OCI-LY1 (cell line): ENCODE measurements at regions not wholly inside any gene's neighbourhood (a gene's known extent, or its start where the extent isn't known, plus 50 kb on each side); places are given as distances from the start of the nearest gene placed in this dataset.

Experiments
- H2AFZ ChIP-seq: fragments of 200-600 bp; sonication (generic), shearing (Covaris generic); 2 replicates; pipeline ENCODE4 v1.6.0; 2014; ENCODE audit warnings: antibody characterized with exemption, mild to moderate bottlenecking, low read length
- H3F3A ChIP-seq: fragments of 200-600 bp; sonication (generic), shearing (Covaris generic); 2 replicates; pipeline ENCODE4 v1.6.0; 2014; ENCODE audit warnings: mild to moderate bottlenecking, antibody characterized with exemption, low read length, moderate library complexity; ENCODE audit not compliant: insufficient read depth
- H3K27ac ChIP-seq: fragments of 200-600 bp; sonication (generic); 2 replicates; pipeline ENCODE4 v1.5.1; 2014; ENCODE audit warnings: low read length, mixed run types, mild to moderate bottlenecking, low read depth; ENCODE audit not compliant: poor library complexity, severe bottlenecking
- H3K27me3 ChIP-seq: fragments of 200-600 bp; sonication (generic); 2 replicates; pipeline ENCODE4 v1.6.0; 2014; ENCODE audit warnings: antibody characterized with exemption, mild to moderate bottlenecking, low read length, moderate library complexity; ENCODE audit not compliant: insufficient read depth
- H3K36me3 ChIP-seq: fragments of 200-600 bp; sonication (generic); 2 replicates; pipeline ENCODE4 v1.6.1; 2014; ENCODE audit warnings: mild to moderate bottlenecking, antibody characterized with exemption, low read length, moderate library complexity, mixed read lengths; ENCODE audit not compliant: insufficient read depth
- H3K4me1 ChIP-seq: fragments of 200-600 bp; sonication (generic); 2 replicates; pipeline ENCODE4 v1.5.1; 2014; ENCODE audit warnings: mild to moderate bottlenecking, low read length, moderate library complexity; ENCODE audit not compliant: insufficient read depth, severe bottlenecking
- H3K4me2 ChIP-seq: fragments of 200-600 bp; sonication (generic), shearing (Covaris generic); 2 replicates; pipeline ENCODE4 v1.6.1; 2014; ENCODE audit warnings: low read length
- H3K4me3 ChIP-seq: fragments of 200-600 bp; sonication (generic); 2 replicates; pipeline ENCODE4 v1.5.1; 2014; ENCODE audit warnings: low read length, low read depth, mild to moderate bottlenecking, mixed read lengths; ENCODE audit not compliant: poor library complexity, severe bottlenecking
- H3K79me2 ChIP-seq: fragments of 200-600 bp; shearing (Covaris generic); 2 replicates; pipeline ENCODE4 v1.6.1; 2016; ENCODE audit warnings: mixed run types, low read length, mixed read lengths; ENCODE audit not compliant: insufficient read depth
- H3K9ac ChIP-seq: fragments of 200-600 bp; sonication (generic), shearing (Covaris generic); 2 replicates; pipeline ENCODE4 v1.6.1; 2014; ENCODE audit warnings: mild to moderate bottlenecking, low read length, mixed read lengths
- H3K9me2 ChIP-seq: fragments of 200-600 bp; sonication (generic), shearing (Covaris generic); 2 replicates; pipeline ENCODE4 v1.6.1; 2014; ENCODE audit warnings: low read depth, mild to moderate bottlenecking, low read length, mixed read lengths
- H3K9me3 ChIP-seq: fragments of 200-600 bp; shearing (Covaris generic); 2 replicates; pipeline ENCODE4 v1.6.1; 2014; ENCODE audit warnings: low read length, mixed read lengths
- H4K20me1 ChIP-seq: fragments of 200-600 bp; sonication (generic), shearing (Covaris generic); 2 replicates; pipeline ENCODE4 v1.6.0; 2016; ENCODE audit warnings: mild to moderate bottlenecking, low read length; ENCODE audit not compliant: insufficient read depth
- EZH2 ChIP-seq: fragments of 200-600 bp; sonication (generic), shearing (Covaris generic); IDR thresholded peaks from 2 replicates; pipeline ENCODE4 v1.8.0; 2017; ENCODE audit warnings: borderline replicate concordance, mixed run types, mild to moderate bottlenecking, antibody characterized with exemption, low read length, moderate library complexity, mixed read lengths
- TF ChIP-seq, protein P1 (sequence below): fragments of 200-600 bp; sonication (generic), shearing (Covaris generic); IDR thresholded peaks from 2 replicates; pipeline ENCODE4 v1.5.1; 2017; ENCODE audit warnings: mild to moderate bottlenecking, antibody characterized with exemption, low read length, moderate library complexity, mixed read lengths

DNA sequence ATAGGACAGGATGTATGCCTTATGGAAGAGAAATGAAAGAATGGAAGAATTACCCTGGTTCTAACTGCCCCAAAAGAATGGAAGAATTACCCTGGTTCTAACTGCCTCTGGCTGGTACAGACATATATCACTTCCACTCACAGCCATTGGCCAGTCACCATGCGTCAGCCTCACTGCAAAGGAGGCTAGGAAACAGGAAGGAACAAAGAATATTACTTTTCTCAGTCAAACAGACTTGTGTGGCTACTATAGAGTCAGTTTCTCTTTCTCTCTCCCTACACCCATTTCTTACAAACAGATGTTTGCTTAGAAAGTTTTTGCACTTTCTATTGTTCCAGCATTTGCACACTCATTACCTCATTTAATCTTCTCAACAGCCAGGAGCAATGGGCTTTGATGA, 1111.1 kb upstream of the KLHL29 start:
- H3K9me2 ChIP-seq: no peaks in the 10 kb centered on the region
- H3K4me3 ChIP-seq: no peak overlapping the region
- no peaks in the 10 kb centered on the region for H3K79me2 ChIP-seq
- H2AFZ ChIP-seq: no peak overlapping the region
- TF ChIP-seq, protein P1, sequence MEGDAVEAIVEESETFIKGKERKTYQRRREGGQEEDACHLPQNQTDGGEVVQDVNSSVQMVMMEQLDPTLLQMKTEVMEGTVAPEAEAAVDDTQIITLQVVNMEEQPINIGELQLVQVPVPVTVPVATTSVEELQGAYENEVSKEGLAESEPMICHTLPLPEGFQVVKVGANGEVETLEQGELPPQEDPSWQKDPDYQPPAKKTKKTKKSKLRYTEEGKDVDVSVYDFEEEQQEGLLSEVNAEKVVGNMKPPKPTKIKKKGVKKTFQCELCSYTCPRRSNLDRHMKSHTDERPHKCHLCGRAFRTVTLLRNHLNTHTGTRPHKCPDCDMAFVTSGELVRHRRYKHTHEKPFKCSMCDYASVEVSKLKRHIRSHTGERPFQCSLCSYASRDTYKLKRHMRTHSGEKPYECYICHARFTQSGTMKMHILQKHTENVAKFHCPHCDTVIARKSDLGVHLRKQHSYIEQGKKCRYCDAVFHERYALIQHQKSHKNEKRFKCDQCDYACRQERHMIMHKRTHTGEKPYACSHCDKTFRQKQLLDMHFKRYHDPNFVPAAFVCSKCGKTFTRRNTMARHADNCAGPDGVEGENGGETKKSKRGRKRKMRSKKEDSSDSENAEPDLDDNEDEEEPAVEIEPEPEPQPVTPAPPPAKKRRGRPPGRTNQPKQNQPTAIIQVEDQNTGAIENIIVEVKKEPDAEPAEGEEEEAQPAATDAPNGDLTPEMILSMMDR: no peak
- TF ChIP-seq EZH2: no peak
- no peaks in the 10 kb centered on the region for H3K4me1 ChIP-seq
- H3K36me3 ChIP-seq: no peaks in the 10 kb centered on the region
- no peaks in the 10 kb centered on the region for H3K27me3 ChIP-seq
- no peaks in the 10 kb centered on the region for H4K20me1 ChIP-seq
- H3K27ac ChIP-seq: no peak overlapping the region
- H3K9me3 ChIP-seq: no peaks in the 10 kb centered on the region
- no peak overlapping the region for H3K9ac ChIP-seq
- no peaks in the 10 kb centered on the region for H3F3A ChIP-seq
- H3K4me2 ChIP-seq: no peak overlapping the region

GRCh38 chr2:22274661-22275060, 1110.3 kb upstream of the KLHL29 start:
- no peaks in the 10 kb centered on the region for H3K27me3 ChIP-seq
- no peaks in the 10 kb centered on the region for H3F3A ChIP-seq
- H3K9ac ChIP-seq: no peak overlapping the region
- no peaks in the 10 kb centered on the region for H4K20me1 ChIP-seq
- H2AFZ ChIP-seq: no peak overlapping the region
- no peak overlapping the region for H3K27ac ChIP-seq
- TF ChIP-seq EZH2: no peak
- TF ChIP-seq, protein P1: no peak
- H3K79me2 ChIP-seq: no peaks in the 10 kb centered on the region
- H3K4me1 ChIP-seq: no peaks in the 10 kb centered on the region
- H3K9me3 ChIP-seq: no peaks in the 10 kb centered on the region
- H3K4me2 ChIP-seq: no peak overlapping the region
- no peak overlapping the region for H3K4me3 ChIP-seq
- H3K9me2 ChIP-seq: no peaks in the 10 kb centered on the region
- H3K36me3 ChIP-seq: no peaks in the 10 kb centered on the region

DNA sequence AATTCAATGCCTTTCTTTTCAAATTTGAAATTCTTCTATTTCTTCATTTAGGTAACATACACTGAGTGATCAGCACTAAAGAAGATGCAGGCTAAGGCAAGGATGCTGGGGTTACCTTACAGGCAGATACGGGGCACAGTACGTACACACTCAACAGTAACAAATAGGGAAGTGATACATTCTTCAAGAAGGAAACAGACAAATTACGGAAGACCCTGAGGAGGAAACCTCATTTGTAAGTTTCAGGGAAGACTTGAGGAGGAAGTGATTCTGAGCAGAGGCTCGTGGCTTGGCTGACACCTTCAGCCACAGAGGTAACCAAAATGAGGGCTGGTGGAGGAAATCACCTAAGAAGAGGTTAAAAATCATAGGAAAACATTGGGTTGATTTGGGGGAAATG, 1108.3 kb upstream of the KLHL29 start:
- H3K9ac ChIP-seq: no peak overlapping the region
- TF ChIP-seq, protein P1: no peak
- TF ChIP-seq EZH2: no peak
- no peaks in the 10 kb centered on the region for H3K36me3 ChIP-seq
- no peaks in the 10 kb centered on the region for H3K4me1 ChIP-seq
- H3K4me2 ChIP-seq: no peak overlapping the region
- H3F3A ChIP-seq: no peaks in the 10 kb centered on the region
- H3K9me3 ChIP-seq: no peaks in the 10 kb centered on the region
- H3K4me3 ChIP-seq: no peak overlapping the region
- H3K27me3 ChIP-seq: no peaks in the 10 kb centered on the region
- H4K20me1 ChIP-seq: no peaks in the 10 kb centered on the region
- no peak overlapping the region for H2AFZ ChIP-seq
- H3K79me2 ChIP-seq: no peaks in the 10 kb centered on the region
- no peak overlapping the region for H3K27ac ChIP-seq
- H3K9me2 ChIP-seq: no peaks in the 10 kb centered on the region
